Keratinocyte (primary cell): ENCODE measurements at regions not wholly inside any gene's neighbourhood (a gene's known extent, or its start where the extent isn't known, plus 50 kb on each side); places are given as distances from the start of the nearest gene placed in this dataset.

Experiments used
- DNase-seq: peaks from one replicate; pipeline ENCODE4 v3.0.0-alpha.2; 2011; ENCODE audit warnings: low read depth, missing footprints, low spot score
- FAIRE-seq: peaks from 2 replicates; lab custom pipeline; 2011; peaks lifted over from hg19 to GRCh38; lab: Jason Lieb, UNC
- H2AFZ ChIP-seq: 2 replicates; pipeline ENCODE4 v1.6.0; 2012; ENCODE audit warnings: low read length, control low read depth, inconsistent platforms; ENCODE audit not compliant: control insufficient read depth
- H3K27ac ChIP-seq: 2 replicates; pipeline ENCODE4 v1.5.1; 2011; ENCODE audit warnings: low read length; ENCODE audit not compliant: control insufficient read depth, insufficient read depth
- H3K27me3 ChIP-seq: 3 replicates; pipeline ENCODE4 v1.6.0; 2011; ENCODE audit warnings: low read length; ENCODE audit not compliant: control insufficient read depth, insufficient read depth; ENCODE audit errors: extremely low read depth
- H3K36me3 ChIP-seq, 2 experiments: 2 replicates in 1 of 2; 3 replicates in 1 of 2; pipeline ENCODE4 v1.5.1; 2011; ENCODE audit warnings: low read length in 2 of 2, mild to moderate bottlenecking in 1 of 2; ENCODE audit not compliant: control insufficient read depth in 2 of 2, insufficient read depth in 2 of 2; ENCODE audit errors: extremely low read depth in 1 of 2
- H3K4me1 ChIP-seq: 3 replicates; pipeline ENCODE4 v1.5.1; 2011; ENCODE audit warnings: low read length; ENCODE audit not compliant: control insufficient read depth, insufficient read depth; ENCODE audit errors: extremely low read depth
- H3K4me2 ChIP-seq: 3 replicates; pipeline ENCODE4 v1.6.0; 2011; ENCODE audit warnings: low read depth, low read length; ENCODE audit not compliant: control insufficient read depth, insufficient read depth; ENCODE audit errors: extremely low read depth
- H3K4me3 ChIP-seq, 3 experiments: fragments of 200-600 bp in 1 of 3; sonication (generic) in 1 of 3; 2 replicates in 2 of 3; 3 replicates in 1 of 3; pipeline ENCODE4 v1.5.1; 2011 to 2016; ENCODE audit warnings: low read length in 3 of 3, mild to moderate bottlenecking in 3 of 3, control low read depth in 2 of 3, inconsistent platforms in 1 of 3, low read depth in 1 of 3, mixed read lengths in 1 of 3, mixed run types in 1 of 3, moderate library complexity in 1 of 3; ENCODE audit not compliant: control insufficient read depth in 2 of 3, insufficient read depth in 2 of 3; ENCODE audit errors: extremely low read depth in 1 of 3
- H3K79me2 ChIP-seq: 2 replicates; pipeline ENCODE4 v1.6.0; 2012; ENCODE audit warnings: low read length; ENCODE audit not compliant: control insufficient read depth, insufficient read depth
- H3K9ac ChIP-seq: 3 replicates; pipeline ENCODE4 v1.6.0; 2011; ENCODE audit warnings: low read length; ENCODE audit not compliant: control insufficient read depth, insufficient read depth; ENCODE audit errors: extremely low read depth
- H3K9me1 ChIP-seq: 3 replicates; pipeline ENCODE4 v1.6.0; 2011; ENCODE audit warnings: low read length; ENCODE audit not compliant: control insufficient read depth, insufficient read depth; ENCODE audit errors: extremely low read depth
- H3K9me3 ChIP-seq: 2 replicates; pipeline ENCODE4 v1.5.1; 2012; ENCODE audit warnings: low read depth, low read length; ENCODE audit not compliant: control insufficient read depth
- H4K20me1 ChIP-seq: 3 replicates; pipeline ENCODE4 v1.6.0; 2011; ENCODE audit warnings: low read length; ENCODE audit not compliant: control insufficient read depth, insufficient read depth; ENCODE audit errors: extremely low read depth
- EZH2 ChIP-seq: IDR thresholded peaks from one replicate; pipeline ENCODE4 v1.6.1; 2012; ENCODE audit warnings: inconsistent platforms, mild to moderate bottlenecking, low read length, moderate library complexity
- dilution Hi-C: fragments of 300-500 bp; cut with MboI; formaldehyde crosslinking; loops from one replicate; pipeline ENCODE4 v1.7.0; 2020; ENCODE audit warnings: low sequenced_read_pairs; ENCODE audit not compliant: extremely low pct_ligation_motif_present
- TF ChIP-seq, protein P1 (sequence below), 3 experiments: IDR thresholded peaks in 1 of 3; conservative IDR thresholded peaks in 1 of 3; optimal IDR thresholded peaks in 1 of 3; 2 replicates in 2 of 3; 3 replicates in 1 of 3; pipeline versions ENCODE3 to v1.5.1; 2011; ENCODE audit warnings: low read length in 3 of 3, mild to moderate bottlenecking in 3 of 3, moderate library complexity in 2 of 3, control low read depth in 1 of 3, inconsistent platforms in 1 of 3; ENCODE audit not compliant: insufficient read depth in 2 of 3; ENCODE audit errors: extremely low read depth in 1 of 3

DNA sequence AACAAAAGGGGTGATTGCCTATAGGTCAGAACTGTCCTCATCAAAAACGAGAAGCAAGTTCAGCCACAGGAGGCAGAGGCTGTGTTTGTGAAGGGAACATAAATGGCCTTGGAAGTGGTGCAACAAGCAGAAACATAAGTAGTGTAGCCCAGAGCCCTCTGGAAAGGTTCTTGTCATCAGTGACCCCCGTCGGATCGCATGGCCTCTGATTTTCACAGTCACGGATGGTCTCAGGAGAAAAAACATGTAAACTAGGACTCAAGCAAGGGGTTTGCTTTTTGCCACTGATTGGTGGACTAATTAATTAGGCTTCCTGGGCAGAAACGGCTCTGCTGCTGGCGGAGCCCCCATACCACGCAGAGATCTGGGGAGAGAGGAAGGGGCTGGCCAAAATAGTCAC is 496.5 kb upstream of the MKI67 start:
- H4K20me1 ChIP-seq: no peaks in the 10 kb centered on the region
- no peak overlapping the region for H2AFZ ChIP-seq
- H3K4me2 ChIP-seq: no peak overlapping the region
- no peaks in the 10 kb centered on the region for H3K79me2 ChIP-seq
- dilution Hi-C loops: no loop called here
- H3K9ac ChIP-seq: no peak overlapping the region
- H3K9me3 ChIP-seq: no peaks in the 10 kb centered on the region
- H3K9me1 ChIP-seq: no peaks in the 10 kb centered on the region
- no peaks in the 10 kb centered on the region for H3K27me3 ChIP-seq
- H3K27ac ChIP-seq: no peak overlapping the region
- DNase-seq (no peak), FAIRE-seq (no peak)
- H3K36me3 ChIP-seq: no peaks in the 10 kb centered on the region
- H3K4me3 ChIP-seq: no peak overlapping the region
- no peaks in the 10 kb centered on the region for H3K4me1 ChIP-seq
- TF ChIP-seq, protein P1, sequence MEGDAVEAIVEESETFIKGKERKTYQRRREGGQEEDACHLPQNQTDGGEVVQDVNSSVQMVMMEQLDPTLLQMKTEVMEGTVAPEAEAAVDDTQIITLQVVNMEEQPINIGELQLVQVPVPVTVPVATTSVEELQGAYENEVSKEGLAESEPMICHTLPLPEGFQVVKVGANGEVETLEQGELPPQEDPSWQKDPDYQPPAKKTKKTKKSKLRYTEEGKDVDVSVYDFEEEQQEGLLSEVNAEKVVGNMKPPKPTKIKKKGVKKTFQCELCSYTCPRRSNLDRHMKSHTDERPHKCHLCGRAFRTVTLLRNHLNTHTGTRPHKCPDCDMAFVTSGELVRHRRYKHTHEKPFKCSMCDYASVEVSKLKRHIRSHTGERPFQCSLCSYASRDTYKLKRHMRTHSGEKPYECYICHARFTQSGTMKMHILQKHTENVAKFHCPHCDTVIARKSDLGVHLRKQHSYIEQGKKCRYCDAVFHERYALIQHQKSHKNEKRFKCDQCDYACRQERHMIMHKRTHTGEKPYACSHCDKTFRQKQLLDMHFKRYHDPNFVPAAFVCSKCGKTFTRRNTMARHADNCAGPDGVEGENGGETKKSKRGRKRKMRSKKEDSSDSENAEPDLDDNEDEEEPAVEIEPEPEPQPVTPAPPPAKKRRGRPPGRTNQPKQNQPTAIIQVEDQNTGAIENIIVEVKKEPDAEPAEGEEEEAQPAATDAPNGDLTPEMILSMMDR (optimal IDR thresholded peaks at IDR 0.05 in 1 of 3, IDR thresholded peaks at IDR 0.05 in 1 of 3, conservative IDR thresholded peaks at IDR 0.05 in 1 of 3; ENCODE audit: extremely low read depth in 1 of 3, insufficient read depth in 2 of 3, low read length in 3 of 3): no peak
- TF ChIP-seq EZH2: no peak

DNA sequence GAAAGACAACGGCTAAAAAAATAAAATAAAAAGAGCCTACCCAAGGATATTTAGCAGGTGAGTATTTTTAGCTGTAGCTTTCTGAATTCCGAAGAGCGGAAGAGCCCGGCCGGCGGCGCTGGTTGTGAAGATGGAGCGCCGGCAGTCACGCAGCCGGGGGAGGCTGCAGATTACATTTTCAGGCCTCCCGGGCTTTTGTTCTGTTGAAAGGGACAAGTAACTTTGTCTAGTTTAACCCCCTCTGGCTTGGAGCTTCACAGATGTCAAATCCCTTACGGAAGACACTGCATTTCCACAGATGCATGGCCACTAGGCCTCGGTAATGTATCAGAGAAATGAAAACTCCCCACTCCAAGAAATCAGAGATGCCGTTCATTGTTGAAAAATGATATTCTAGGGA is 497.6 kb upstream of the MKI67 start:
- dilution Hi-C loops: no loop called here
- no peak overlapping the region for H3K4me3 ChIP-seq
- no peak for FAIRE-seq

More for the DNA sequence above, 497.6 kb upstream of the MKI67 start:
- no peak overlapping the region for H2AFZ ChIP-seq
- no peaks in the 10 kb centered on the region for H3K27me3 ChIP-seq
- TF ChIP-seq, protein P1 (optimal IDR thresholded peaks at IDR 0.05 in 1 of 3, IDR thresholded peaks at IDR 0.05 in 1 of 3, conservative IDR thresholded peaks at IDR 0.05 in 1 of 3; ENCODE audit: extremely low read depth in 1 of 3, insufficient read depth in 2 of 3, low read length in 3 of 3): no peak
- no peak for TF ChIP-seq EZH2
- H4K20me1 ChIP-seq: no peaks in the 10 kb centered on the region
- H3K79me2 ChIP-seq: no peaks in the 10 kb centered on the region
- H3K4me1 ChIP-seq: no peaks in the 10 kb centered on the region
- H3K4me2 ChIP-seq: no peak overlapping the region
- H3K36me3 ChIP-seq: no peaks in the 10 kb centered on the region
- H3K9ac ChIP-seq: no peak overlapping the region
- H3K9me1 ChIP-seq: no peaks in the 10 kb centered on the region
- no peaks in the 10 kb centered on the region for H3K9me3 ChIP-seq
- H3K27ac ChIP-seq: no peak overlapping the region
- no peak for DNase-seq
